Gastrocnemius medialis (tissue), 4 donors: ENCODE measurements at regions not wholly inside any gene's neighbourhood (a gene's known extent, or its start where the extent isn't known, plus 50 kb on each side); places are given as distances from the start of the nearest gene placed in this dataset.

Experiments
- ATAC-seq, 2 donors: fragments of 150-250 bp; one replicate each; pipeline ENCODE4 v1.9.1; 2016
- DNase-seq, 2 donors: peaks; one replicate each; pipeline ENCODE4 v3.0.0-alpha.2; 2019
- H3K27ac ChIP-seq, 4 donors: fragments of 200-600 bp; sonication (generic); 1 replicate in 1 of 4; 2 replicates in 3 of 4; pipeline ENCODE4 v1.5.1; 2016 to 2018; ENCODE audit warnings: mild to moderate bottlenecking in 2 of 4, moderate library complexity in 1 of 4
- H3K27me3 ChIP-seq, 3 donors: fragments of 200-600 bp; sonication (generic) in 2 of 3; 1 replicate in 1 of 3; 2 replicates in 2 of 3; pipeline versions ENCODE4 v1.5.1 to v1.6.0; 2016 to 2019; ENCODE audit warnings: mild to moderate bottlenecking in 1 of 3, moderate library complexity in 1 of 3
- H3K36me3 ChIP-seq, 2 donors: fragments of 200-600 bp; sonication (generic) in 1 of 2; one replicate each; pipeline ENCODE4 v1.5.1; 2017 to 2018
- H3K4me1 ChIP-seq, 2 donors: fragments of 200-600 bp; sonication (generic) in 1 of 2; one replicate each; pipeline ENCODE4 v1.5.1; 2016 to 2017; ENCODE audit warnings: mild to moderate bottlenecking in 2 of 2
- H3K4me3 ChIP-seq, 4 donors: fragments of 200-600 bp; sonication (generic) in 3 of 4; 1 replicate in 1 of 4; 2 replicates in 3 of 4; pipeline ENCODE4 v1.5.1; 2016 to 2019; ENCODE audit warnings: mild to moderate bottlenecking in 2 of 4
- H3K9me3 ChIP-seq, 3 donors: fragments of 200-600 bp; sonication (generic) in 2 of 3; 1 replicate in 1 of 3; 2 replicates in 2 of 3; pipeline ENCODE4 v1.5.1; 2016 to 2019
- CTCF ChIP-seq, 5 experiments: fragments of 450-650 bp in 3 of 5; fragments of 200-600 bp in 2 of 5; sonication (generic) in 2 of 5; IDR thresholded peaks in 4 of 5; conservative IDR thresholded peaks in 1 of 5; 1 replicate in 4 of 5; 2 replicates in 1 of 5; pipeline ENCODE4 v1.5.1; 2016 to 2019; ENCODE audit warnings: antibody characterized with exemption in 5 of 5, mild to moderate bottlenecking in 3 of 5, moderate library complexity in 3 of 5
- POLR2A ChIP-seq, 2 donors: fragments of 450-650 bp; IDR thresholded peaks; one replicate each; pipeline ENCODE4 v1.6.1; 2017; ENCODE audit warnings: antibody characterized with exemption in 2 of 2, mild to moderate bottlenecking in 2 of 2, moderate library complexity in 2 of 2
- in situ Hi-C, 4 donors: fragments of 200-750 bp; cut with MboI; loops; one replicate each; pipeline versions ENCODE4 v1.15.0 to v1.8.0; 2017; ENCODE audit warnings: low sequenced_read_pairs in 4 of 4
- intact Hi-C: fragments of 100-400 bp; cut with DNase I; formaldehyde crosslinking; loops from one replicate; pipeline ENCODE4 v1.15.1; 2023; ENCODE audit warnings: low total_unique reads

DNA sequence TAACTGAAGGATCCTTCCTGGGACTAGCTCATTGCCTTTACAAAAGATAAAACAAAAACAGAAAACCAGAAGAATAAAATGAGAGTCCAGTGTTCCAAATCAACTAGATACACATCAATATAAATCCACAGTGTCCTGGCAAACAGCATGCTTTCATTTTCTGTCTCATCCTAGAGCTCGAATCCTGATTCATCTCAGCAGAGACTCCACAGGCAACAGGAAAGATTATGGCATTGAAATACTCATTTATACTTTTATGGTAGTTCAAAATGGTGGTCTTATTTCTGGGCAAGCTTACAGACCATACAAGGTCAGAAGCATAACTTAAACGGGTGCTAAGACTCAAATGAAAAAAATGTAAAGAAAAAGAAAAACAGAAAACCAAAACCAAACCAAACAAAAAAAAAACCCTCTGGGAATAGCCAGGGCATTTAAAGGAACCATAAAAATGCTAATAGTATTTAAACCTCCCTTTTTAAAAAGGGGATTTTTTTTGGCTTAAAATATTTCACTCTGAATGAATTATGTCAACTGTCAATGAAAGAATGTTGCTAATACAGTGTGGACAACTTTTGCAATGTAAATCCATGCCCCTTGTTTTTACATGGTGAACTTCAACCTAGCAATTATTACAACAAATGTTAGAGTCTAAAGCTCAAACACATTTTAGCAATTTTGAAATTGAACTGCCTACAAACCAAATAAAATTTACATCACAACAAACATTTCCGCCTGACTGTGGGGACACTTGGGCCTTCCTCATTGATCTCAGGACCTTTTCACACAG, 57.9 kb downstream of the GPR101 start:
- Histone ChIP-seq H3K4me3 (no peak overlapping the region), H3K36me3 (no peaks in the 10 kb centered on the region), H3K27ac (no peak overlapping the region), H3K9me3 (no peaks in the 10 kb centered on the region), H3K27me3 (no peaks in the 10 kb centered on the region), H3K4me1 (no peaks in the 10 kb centered on the region)
- DNase-seq: no peak
- in situ Hi-C loops: no loop called here
- TF ChIP-seq POLR2A (IDR thresholded peaks at IDR 0.05) (no peak), CTCF (IDR thresholded peaks at IDR 0.05 in 4 of 5, conservative IDR thresholded peaks at IDR 0.05 in 1 of 5) (no peak)
- no peak for ATAC-seq
- intact Hi-C loops: no loop called here

DNA sequence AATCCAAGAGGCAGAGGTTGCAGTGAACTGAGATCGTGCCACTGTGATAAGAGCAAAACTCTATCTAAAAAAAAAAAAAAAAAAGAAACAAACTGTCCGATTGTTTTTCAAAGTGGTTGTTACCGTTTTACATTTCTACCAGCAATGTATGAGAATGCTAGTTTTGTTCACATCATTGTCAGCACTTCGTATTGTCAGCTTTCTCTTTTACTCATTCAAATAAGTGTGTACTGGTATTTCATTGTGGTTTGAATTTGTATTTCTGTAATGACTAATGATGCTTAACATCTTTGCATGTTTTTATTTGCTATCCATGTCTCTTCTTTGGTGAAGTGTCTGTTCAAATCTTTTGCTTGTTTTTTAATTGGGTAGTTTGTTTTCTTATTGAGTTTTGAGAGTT, 65.8 kb downstream of the GPR101 start:
- no peak for ATAC-seq
- intact Hi-C loops: no loop called here

DNA sequence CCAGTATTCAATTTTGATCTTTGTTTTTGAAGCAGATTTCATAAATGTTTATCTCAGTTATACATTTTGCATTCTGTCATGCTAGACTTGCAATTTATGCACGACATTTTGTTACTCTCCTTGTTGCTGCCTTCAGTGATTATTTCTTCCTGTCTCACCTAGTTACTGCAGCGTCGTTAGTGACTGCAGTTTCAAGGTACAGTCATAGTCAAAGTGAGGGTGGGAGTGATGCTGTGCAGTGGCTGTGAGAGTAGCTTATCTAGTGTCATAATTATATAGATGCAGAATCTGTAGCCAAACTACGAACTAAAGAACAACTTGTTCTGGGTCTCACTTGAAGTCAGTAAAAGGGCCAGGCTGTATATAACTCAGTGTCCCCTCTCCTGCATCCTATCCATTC, 69.8 kb downstream of the GPR101 start:
- Histone ChIP-seq H3K36me3 (no peaks in the 10 kb centered on the region), H3K4me3 (no peak overlapping the region), H3K27me3 (no peaks in the 10 kb centered on the region), H3K27ac (no peak overlapping the region), H3K4me1 (no peaks in the 10 kb centered on the region), H3K9me3 (no peaks in the 10 kb centered on the region)
- no peak for TF ChIP-seq POLR2A (IDR thresholded peaks at IDR 0.05)
- no peak for TF ChIP-seq CTCF (IDR thresholded peaks at IDR 0.05 in 4 of 5, conservative IDR thresholded peaks at IDR 0.05 in 1 of 5)
- in situ Hi-C loops: no loop called here
- DNase-seq: no peak
- intact Hi-C loops: no loop called here
- no peak for ATAC-seq

More for the DNA sequence above, 65.8 kb downstream of the GPR101 start:
- no peaks in the 10 kb centered on the region for H3K27me3 ChIP-seq
- H3K4me3 ChIP-seq: no peak overlapping the region
- no peaks in the 10 kb centered on the region for H3K36me3 ChIP-seq
- no peak overlapping the region for H3K27ac ChIP-seq
- TF ChIP-seq POLR2A (IDR thresholded peaks at IDR 0.05): no peak
- TF ChIP-seq CTCF (IDR thresholded peaks at IDR 0.05 in 4 of 5, conservative IDR thresholded peaks at IDR 0.05 in 1 of 5): no peak
- H3K4me1 ChIP-seq: no peaks in the 10 kb centered on the region
- H3K9me3 ChIP-seq: no peaks in the 10 kb centered on the region
- in situ Hi-C loops: no loop called here
- no peak for DNase-seq

- no peaks in the 10 kb centered on the region for H3K36me3 ChIP-seq
- no peak for DNase-seq
- intact Hi-C loops: no loop called here
- no peak overlapping the region for H3K4me3 ChIP-seq
- ATAC-seq: no peak
- in situ Hi-C loops: no loop called here
- no peak overlapping the region for H3K27ac ChIP-seq
- TF ChIP-seq CTCF (IDR thresholded peaks at IDR 0.05 in 4 of 5, conservative IDR thresholded peaks at IDR 0.05 in 1 of 5) (no peak), POLR2A (IDR thresholded peaks at IDR 0.05) (no peak)
- no peaks in the 10 kb centered on the region for H3K27me3 ChIP-seq
- no peaks in the 10 kb centered on the region for H3K4me1 ChIP-seq
- no peaks in the 10 kb centered on the region for H3K9me3 ChIP-seq
These were observed 72.1 kb downstream of the GPR101 start for GRCh38 chrX:136961594-136962135.
